Loucy (cell line): ENCODE measurements at regions not wholly inside any gene's neighbourhood (a gene's known extent, or its start where the extent isn't known, plus 50 kb on each side); places are given as distances from the start of the nearest gene placed in this dataset.

Experiments
- H2AFZ ChIP-seq: fragments of 200-600 bp; sonication (generic); 2 replicates; pipeline ENCODE4 v1.6.0; 2016; ENCODE audit warnings: antibody characterized with exemption, mild to moderate bottlenecking, low read length, moderate library complexity
- H3F3A ChIP-seq: fragments of 200-600 bp; 2 replicates; pipeline ENCODE4 v1.6.0; 2016; ENCODE audit warnings: antibody characterized with exemption, low read depth, mild to moderate bottlenecking
- H3K27me3 ChIP-seq: fragments of 200-600 bp; sonication (generic); 2 replicates; pipeline ENCODE4 v1.6.1; 2014; ENCODE audit warnings: low read length, mild to moderate bottlenecking; ENCODE audit not compliant: insufficient read depth, poor library complexity, severe bottlenecking
- H3K36me3 ChIP-seq: fragments of 200-600 bp; sonication (generic); 2 replicates; pipeline ENCODE4 v1.6.1; 2016; ENCODE audit warnings: low read length; ENCODE audit not compliant: insufficient read depth
- H3K4me1 ChIP-seq: fragments of 200-600 bp; sonication (generic); 2 replicates; pipeline ENCODE4 v1.5.1; 2014; ENCODE audit warnings: low read length, mild to moderate bottlenecking; ENCODE audit not compliant: insufficient read depth, poor library complexity, severe bottlenecking
- H3K4me2 ChIP-seq: fragments of 200-600 bp; sonication (generic); 2 replicates; pipeline ENCODE4 v1.6.0; 2014; ENCODE audit warnings: antibody characterized with exemption, low read length, low read depth, mild to moderate bottlenecking; ENCODE audit not compliant: poor library complexity, severe bottlenecking
- H3K4me3 ChIP-seq: fragments of 200-600 bp; sonication (generic); 2 replicates; pipeline ENCODE4 v1.5.1; 2014; ENCODE audit warnings: low read length, mild to moderate bottlenecking, mixed read lengths; ENCODE audit not compliant: poor library complexity, severe bottlenecking
- H3K79me2 ChIP-seq: fragments of 200-600 bp; sonication (generic); 2 replicates; pipeline ENCODE4 v1.6.1; 2014; ENCODE audit warnings: low read length; ENCODE audit not compliant: insufficient read depth
- H3K9ac ChIP-seq: fragments of 200-600 bp; sonication (generic); 2 replicates; pipeline ENCODE4 v1.6.0; 2014; ENCODE audit warnings: mild to moderate bottlenecking, low read depth, low read length, moderate library complexity; ENCODE audit not compliant: poor library complexity, severe bottlenecking
- H3K9me2 ChIP-seq: fragments of 200-600 bp; sonication (generic); replicated peaks from 2 replicates; pipeline ENCODE4 v1.6.1; 2016; ENCODE audit warnings: low read depth, low read length, mixed read lengths
- H3K9me3 ChIP-seq: fragments of 200-600 bp; sonication (generic); 2 replicates; pipeline ENCODE4 v1.6.1; 2014; ENCODE audit warnings: mild to moderate bottlenecking, antibody characterized with exemption, low read length, low read depth; ENCODE audit not compliant: insufficient read depth
- H4K20me1 ChIP-seq: fragments of 200-600 bp; sonication (generic); 2 replicates; pipeline ENCODE4 v1.6.0; 2014; ENCODE audit warnings: antibody characterized with exemption, low read length, mild to moderate bottlenecking; ENCODE audit not compliant: insufficient read depth, poor library complexity, severe bottlenecking
- EZH2phosphoT487 ChIP-seq: fragments of 200-600 bp; IDR thresholded peaks from 2 replicates; pipeline ENCODE4 v1.6.1; 2018; ENCODE audit warnings: antibody characterized with exemption, mild to moderate bottlenecking, moderate library complexity, borderline replicate concordance
- TF ChIP-seq, protein P1 (sequence below): fragments of 200-600 bp; sonication (generic); conservative IDR thresholded peaks from 2 replicates; pipeline ENCODE4 v1.5.1; 2014; ENCODE audit warnings: mild to moderate bottlenecking, antibody characterized with exemption, low read length

DNA sequence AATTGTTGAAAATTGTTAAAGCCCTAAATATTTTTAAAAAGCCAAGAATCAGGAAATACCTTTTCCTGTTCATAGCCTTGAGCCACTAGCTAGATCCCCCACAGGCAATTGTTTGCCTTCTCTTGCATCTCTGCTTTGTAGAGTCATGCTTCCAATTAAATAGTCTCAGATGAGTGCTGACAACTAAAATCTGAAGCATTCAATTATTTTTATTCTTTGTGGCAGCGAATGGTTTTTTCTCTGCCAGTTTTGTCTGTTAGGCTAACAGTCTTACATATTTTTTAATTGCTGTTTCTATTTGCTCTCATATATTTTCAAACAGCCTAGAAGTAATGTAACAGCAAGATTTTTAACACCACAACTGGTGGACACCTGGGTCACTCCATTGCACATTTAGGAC lies 277.1 kb upstream of the GBE1 start:
- no peak overlapping the region for H3K4me3 ChIP-seq
- H3K79me2 ChIP-seq, result no peaks in the 10 kb centered on the region
- no peaks in the 10 kb centered on the region for H3K9me2 ChIP-seq
- no peak overlapping the region for H3K4me2 ChIP-seq
- no peaks in the 10 kb centered on the region for H3F3A ChIP-seq
- no peak overlapping the region for H2AFZ ChIP-seq
- H3K9me3 ChIP-seq, result 0 out of 2 replicates have a peak, but pooled peaks cover 3% of the 10 kb centered on the region
- no peaks in the 10 kb centered on the region for H4K20me1 ChIP-seq
- H3K27me3 ChIP-seq, result no peaks in the 10 kb centered on the region
- no peaks in the 10 kb centered on the region for H3K4me1 ChIP-seq
- H3K36me3 ChIP-seq, result no peaks in the 10 kb centered on the region
- TF ChIP-seq EZH2phosphoT487, result no peak
- TF ChIP-seq, protein P1, sequence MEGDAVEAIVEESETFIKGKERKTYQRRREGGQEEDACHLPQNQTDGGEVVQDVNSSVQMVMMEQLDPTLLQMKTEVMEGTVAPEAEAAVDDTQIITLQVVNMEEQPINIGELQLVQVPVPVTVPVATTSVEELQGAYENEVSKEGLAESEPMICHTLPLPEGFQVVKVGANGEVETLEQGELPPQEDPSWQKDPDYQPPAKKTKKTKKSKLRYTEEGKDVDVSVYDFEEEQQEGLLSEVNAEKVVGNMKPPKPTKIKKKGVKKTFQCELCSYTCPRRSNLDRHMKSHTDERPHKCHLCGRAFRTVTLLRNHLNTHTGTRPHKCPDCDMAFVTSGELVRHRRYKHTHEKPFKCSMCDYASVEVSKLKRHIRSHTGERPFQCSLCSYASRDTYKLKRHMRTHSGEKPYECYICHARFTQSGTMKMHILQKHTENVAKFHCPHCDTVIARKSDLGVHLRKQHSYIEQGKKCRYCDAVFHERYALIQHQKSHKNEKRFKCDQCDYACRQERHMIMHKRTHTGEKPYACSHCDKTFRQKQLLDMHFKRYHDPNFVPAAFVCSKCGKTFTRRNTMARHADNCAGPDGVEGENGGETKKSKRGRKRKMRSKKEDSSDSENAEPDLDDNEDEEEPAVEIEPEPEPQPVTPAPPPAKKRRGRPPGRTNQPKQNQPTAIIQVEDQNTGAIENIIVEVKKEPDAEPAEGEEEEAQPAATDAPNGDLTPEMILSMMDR, result no peak
- H3K9ac ChIP-seq, result no peak overlapping the region

DNA sequence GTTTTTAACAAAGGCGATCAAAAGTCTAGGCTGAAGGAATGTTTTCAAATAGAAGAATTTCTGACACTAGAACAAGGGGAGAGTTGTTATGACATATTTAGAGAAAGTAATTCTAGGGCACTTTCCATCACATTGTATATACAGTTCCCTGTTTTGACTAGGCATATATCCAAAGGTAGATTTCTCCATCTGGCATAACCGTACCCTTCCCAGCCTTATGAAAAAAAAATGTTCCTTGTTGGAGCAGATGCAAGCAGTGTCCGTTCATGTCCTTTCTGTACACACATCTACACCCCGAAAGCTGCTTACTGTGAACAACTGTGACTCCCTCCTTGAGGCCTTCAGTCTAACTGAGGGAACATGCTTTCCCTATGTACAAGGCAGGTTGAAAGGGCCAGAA lies 271.7 kb upstream of the GBE1 start:
- Histone ChIP-seq H3K4me3 (no peak overlapping the region), H3K9me2 (no peaks in the 10 kb centered on the region), H3K9ac (no peak overlapping the region), H3K27me3 (no peaks in the 10 kb centered on the region), H2AFZ (no peak overlapping the region), H3K9me3 (no peaks in the 10 kb centered on the region), H3K4me1 (no peaks in the 10 kb centered on the region), H3K79me2 (no peaks in the 10 kb centered on the region), H3F3A (no peaks in the 10 kb centered on the region), H3K4me2 (no peak overlapping the region), H4K20me1 (no peaks in the 10 kb centered on the region), H3K36me3 (no peaks in the 10 kb centered on the region)
- no peak for TF ChIP-seq EZH2phosphoT487
- TF ChIP-seq, protein P1, result no peak

DNA sequence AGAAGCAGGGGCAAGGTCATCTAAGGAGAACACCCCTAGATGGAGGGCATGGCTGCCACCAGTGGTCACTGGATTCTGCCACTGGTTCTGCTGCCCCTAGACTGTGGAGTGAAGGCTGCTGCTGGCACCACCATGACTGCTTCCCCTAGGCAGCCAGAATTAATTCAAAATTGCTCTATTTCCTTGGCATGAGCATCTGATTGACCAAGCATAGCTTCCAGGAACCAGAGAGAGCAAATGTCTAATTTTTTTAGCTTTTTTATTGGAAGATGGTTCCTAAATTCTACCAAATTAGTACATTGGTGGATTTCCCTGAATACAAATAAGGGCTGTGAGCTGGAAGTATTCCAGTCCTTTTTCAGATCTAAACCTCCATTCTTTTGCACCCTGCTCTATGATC lies 270.2 kb upstream of the GBE1 start:
- no peaks in the 10 kb centered on the region for H3F3A ChIP-seq
- no peak overlapping the region for H3K4me3 ChIP-seq
- no peak overlapping the region for H2AFZ ChIP-seq
- no peaks in the 10 kb centered on the region for H4K20me1 ChIP-seq
- H3K4me2 ChIP-seq, result no peak overlapping the region
- H3K9me3 ChIP-seq, result no peaks in the 10 kb centered on the region
- no peaks in the 10 kb centered on the region for H3K4me1 ChIP-seq
- H3K36me3 ChIP-seq, result no peaks in the 10 kb centered on the region
- H3K27me3 ChIP-seq, result no peaks in the 10 kb centered on the region
- no peaks in the 10 kb centered on the region for H3K9me2 ChIP-seq
- H3K79me2 ChIP-seq, result no peaks in the 10 kb centered on the region
- TF ChIP-seq EZH2phosphoT487, result no peak
- TF ChIP-seq, protein P1, result no peak
- H3K9ac ChIP-seq, result no peak overlapping the region
